HG03442 (cell line): ENCODE measurements at regions not wholly inside any gene's neighbourhood (a gene's known extent, or its start where the extent isn't known, plus 50 kb on each side); places are given as distances from the start of the nearest gene placed in this dataset.
A peak's percentile ranks its signal among the peaks of the same experiment; 100 is the strongest.

Experiments
- ATAC-seq: cut with Tn5 transposase; IDR thresholded peaks from one replicate; pipeline ENCODE4 v1.9.1; 2021; ENCODE audit warnings: mild to moderate bottlenecking, moderate library complexity; ENCODE audit not compliant: unreplicated experiment

GRCh38 chr5:124399426-124399961, 346.9 kb downstream of the ZNF608 start:
- ATAC-seq = no peak

- no peak for ATAC-seq
Observed at GRCh38 chr5:124398460-124398859, 348.0 kb downstream of the ZNF608 start.

- ATAC-seq = no peak
Observed at GRCh38 chr5:124397317-124397716, 349.1 kb downstream of the ZNF608 start.

GRCh38 chr5:124395926-124396325, 350.5 kb downstream of the ZNF608 start:
- no peak for ATAC-seq

GRCh38 chr5:124395287-124395686, 351.2 kb downstream of the ZNF608 start:
- no peak for ATAC-seq

- ATAC-seq = no peak
Observed at GRCh38 chr5:124394700-124395245, 351.7 kb downstream of the ZNF608 start.

GRCh38 chr5:124393584-124394379, 352.7 kb downstream of the ZNF608 start:
- ATAC-seq = no peak

- no peak for ATAC-seq
Observed at GRCh38 chr5:124383693-124384092, 362.7 kb downstream of the ZNF608 start.

- no peak for ATAC-seq
Observed at GRCh38 chr5:124377386-124377785, 369.1 kb downstream of the ZNF608 start.

- peak; percentile 85 for ATAC-seq
Observed at GRCh38 chr5:124373883-124374282, 372.6 kb downstream of the ZNF608 start.

GRCh38 chr5:124372457-124372856, 374.0 kb downstream of the ZNF608 start:
- no peak for ATAC-seq

- no peak for ATAC-seq
Observed at GRCh38 chr5:124371111-124371706, 375.2 kb downstream of the ZNF608 start.

- ATAC-seq = no peak
Observed at GRCh38 chr5:124370601-124371000, 375.8 kb downstream of the ZNF608 start.

GRCh38 chr5:124365361-124365801, 381.1 kb downstream of the ZNF608 start:
- no peak for ATAC-seq

GRCh38 chr5:124355928-124356327, 390.5 kb downstream of the ZNF608 start:
- no peak for ATAC-seq

GRCh38 chr5:124353016-124353415, 393.4 kb downstream of the ZNF608 start:
- ATAC-seq = no peak

- no peak for ATAC-seq
Observed at GRCh38 chr5:124352312-124352711, 394.1 kb downstream of the ZNF608 start.

- ATAC-seq = no peak
Observed at GRCh38 chr5:124349931-124350330, 396.5 kb downstream of the ZNF608 start.

- no peak for ATAC-seq
Observed at GRCh38 chr5:124343451-124343867, 403.0 kb downstream of the ZNF608 start.

- no peak for ATAC-seq
Observed at GRCh38 chr5:124342986-124343385, 403.5 kb downstream of the ZNF608 start.

GRCh38 chr5:124342584-124342983, 403.9 kb downstream of the ZNF608 start:
- no peak for ATAC-seq

- no peak for ATAC-seq
Observed at GRCh38 chr5:124342027-124342471, 404.4 kb downstream of the ZNF608 start.
